ENCODE measurements at regions not wholly inside any gene's neighbourhood (a gene's known extent, or its start where the extent isn't known, plus 50 kb on each side); places are given as distances from the start of the nearest gene placed in this dataset.

GRCh38 chr13:30151388-30151787, 156.0 kb downstream of the KATNAL1 start:
- FAIRE-seq, result no peak

- no peak for FAIRE-seq
Measured at GRCh38 chr13:30149248-30149647, 158.1 kb downstream of the KATNAL1 start.

GRCh38 chr13:30148786-30149185, 158.6 kb downstream of the KATNAL1 start:
- FAIRE-seq, result no peak

GRCh38 chr13:30148171-30148754, 159.1 kb downstream of the KATNAL1 start:
- no peak for FAIRE-seq

GRCh38 chr13:30147421-30147820, 159.9 kb downstream of the KATNAL1 start:
- FAIRE-seq, result no peak

- no peak for FAIRE-seq
Measured at GRCh38 chr13:30147015-30147414, 160.3 kb downstream of the KATNAL1 start.

- no peak for FAIRE-seq
Measured at GRCh38 chr13:30145709-30146367, 161.5 kb downstream of the KATNAL1 start.

- FAIRE-seq, result no peak
Measured at GRCh38 chr13:30143666-30144400, 163.5 kb downstream of the KATNAL1 start.

GRCh38 chr13:30142486-30143211, 164.7 kb downstream of the KATNAL1 start:
- no peak for FAIRE-seq

GRCh38 chr13:30141775-30142485, 165.4 kb downstream of the KATNAL1 start:
- no peak for FAIRE-seq

GRCh38 chr13:30140973-30141372, 166.4 kb downstream of the KATNAL1 start:
- no peak for FAIRE-seq

GRCh38 chr13:30138511-30138910, 168.8 kb downstream of the KATNAL1 start:
- FAIRE-seq, result no peak

- no peak for FAIRE-seq
Measured at GRCh38 chr13:30135868-30136267, 171.5 kb downstream of the KATNAL1 start.

GRCh38 chr13:30135351-30135750, 172.0 kb downstream of the KATNAL1 start:
- no peak for FAIRE-seq

- no peak for FAIRE-seq
Measured at GRCh38 chr13:30134578-30134977, 172.8 kb downstream of the KATNAL1 start.

GRCh38 chr13:30133996-30134395, 173.4 kb downstream of the KATNAL1 start:
- FAIRE-seq, result no peak

- FAIRE-seq, result no peak
Measured at GRCh38 chr13:30133554-30133912, 173.8 kb downstream of the KATNAL1 start.

GRCh38 chr13:30132623-30133553, 174.5 kb downstream of the KATNAL1 start:
- FAIRE-seq, result peak; percentile 43

GRCh38 chr13:30129411-30129810, 177.9 kb downstream of the KATNAL1 start:
- FAIRE-seq, result no peak

- FAIRE-seq, result no peak
Measured at GRCh38 chr13:30128591-30128990, 178.8 kb downstream of the KATNAL1 start.

- no peak for FAIRE-seq
Measured at GRCh38 chr13:30128095-30128494, 179.3 kb downstream of the KATNAL1 start.

Data from islet of Langerhans (tissue), 1 donor.